ENCODE measurements at regions not wholly inside any gene's neighbourhood (a gene's known extent, or its start where the extent isn't known, plus 50 kb on each side); places are given as distances from the start of the nearest gene placed in this dataset.
"Not testable (repeated sequence)": the region's sequence is repeated elsewhere in the genome, so short reads cannot be mapped to it uniquely, and the experiment has no call there.

- not testable (repeated sequence) for H2AFZ ChIP-seq (ENCODE audit: low read length); H3K14ac ChIP-seq (ENCODE audit: low read length); H3K4me3 ChIP-seq (ENCODE audit: low read length in 2 of 2); H4K8ac ChIP-seq (ENCODE audit: low read depth, low read length); H3K79me1 ChIP-seq (ENCODE audit: low read depth, low read length); H3K4me1 ChIP-seq (ENCODE audit: control insufficient read depth in 2 of 2, insufficient read depth in 1 of 2, low read depth in 1 of 2, low read length in 2 of 2); H3K18ac ChIP-seq (ENCODE audit: low read length); H3K4ac ChIP-seq (ENCODE audit: low read length); H2AK5ac ChIP-seq (ENCODE audit: low read depth, low read length); H2BK12ac ChIP-seq (ENCODE audit: low read length); H3K36me3 ChIP-seq (replicated peaks in 1 of 2; ENCODE audit: control insufficient read depth in 2 of 2, insufficient read depth in 2 of 2, low read length in 2 of 2); H3K4me2 ChIP-seq (ENCODE audit: insufficient read depth, low read length, poor library complexity, severe bottlenecking); H2BK15ac ChIP-seq (ENCODE audit: low read length); H3K9ac ChIP-seq (ENCODE audit: low read depth, low read length, poor library complexity); DNase-seq (ENCODE audit: low spot score); H3K27me3 ChIP-seq (ENCODE audit: control insufficient read depth in 3 of 3, insufficient read depth in 3 of 3, low read depth in 1 of 3, low read length in 3 of 3); H2BK5ac ChIP-seq (ENCODE audit: low read length); H4K91ac ChIP-seq (ENCODE audit: low read depth, low read length, poor library complexity); H3K23ac ChIP-seq (ENCODE audit: low read depth, low read length, poor library complexity); H2BK120ac ChIP-seq (ENCODE audit: low read depth, low read length); H3K9me3 ChIP-seq (replicated peaks in 1 of 2; ENCODE audit: control insufficient read depth in 2 of 2, insufficient read depth in 1 of 2, low read depth in 1 of 2, low read length in 2 of 2); H3K27ac ChIP-seq (replicated peaks; ENCODE audit: low read length)
- no CpG with 5 or more reads among the region's 14 CpGs for WGBS, 2 donors (ENCODE audit: extremely low coverage in 2 of 2, insufficient read length in 2 of 2, insufficient replicate concordance in 1 of 2)
These were observed 892.6 kb downstream of the RPIA start for GRCh38 chr2:89584046-89584445.

- not testable (repeated sequence) for H3K23ac ChIP-seq (ENCODE audit: low read depth, low read length, poor library complexity); H3K79me1 ChIP-seq (ENCODE audit: low read depth, low read length); H3K27ac ChIP-seq (replicated peaks; ENCODE audit: low read length); H2AFZ ChIP-seq (ENCODE audit: low read length); H3K9ac ChIP-seq (ENCODE audit: low read depth, low read length, poor library complexity); H3K4ac ChIP-seq (ENCODE audit: low read length); H3K9me3 ChIP-seq (replicated peaks in 1 of 2; ENCODE audit: control insufficient read depth in 2 of 2, insufficient read depth in 1 of 2, low read depth in 1 of 2, low read length in 2 of 2); H3K18ac ChIP-seq (ENCODE audit: low read length); H2AK5ac ChIP-seq (ENCODE audit: low read depth, low read length); H3K4me1 ChIP-seq (ENCODE audit: control insufficient read depth in 2 of 2, insufficient read depth in 1 of 2, low read depth in 1 of 2, low read length in 2 of 2); H3K14ac ChIP-seq (ENCODE audit: low read length); H3K27me3 ChIP-seq (ENCODE audit: control insufficient read depth in 3 of 3, insufficient read depth in 3 of 3, low read depth in 1 of 3, low read length in 3 of 3); H2BK120ac ChIP-seq (ENCODE audit: low read depth, low read length); H4K91ac ChIP-seq (ENCODE audit: low read depth, low read length, poor library complexity); H3K36me3 ChIP-seq (replicated peaks in 1 of 2; ENCODE audit: control insufficient read depth in 2 of 2, insufficient read depth in 2 of 2, low read length in 2 of 2); H2BK12ac ChIP-seq (ENCODE audit: low read length); H4K8ac ChIP-seq (ENCODE audit: low read depth, low read length); H2BK15ac ChIP-seq (ENCODE audit: low read length); H2BK5ac ChIP-seq (ENCODE audit: low read length); DNase-seq (ENCODE audit: low spot score)
- Histone ChIP-seq H3K4me3 (ENCODE audit: low read length in 2 of 2) (peak overlapping the region in 1 of 2 donors; percentile 77), H3K4me2 (ENCODE audit: insufficient read depth, low read length, poor library complexity, severe bottlenecking) (peak overlapping the region; percentile 18)
- no CpG with 5 or more reads among the region's 21 CpGs for WGBS, 2 donors (ENCODE audit: extremely low coverage in 2 of 2, insufficient read length in 2 of 2, insufficient replicate concordance in 1 of 2)
These were observed 893.5 kb downstream of the RPIA start for GRCh38 chr2:89584868-89585557.

- H3K4me1 ChIP-seq (ENCODE audit: control insufficient read depth in 2 of 2, insufficient read depth in 1 of 2, low read depth in 1 of 2, low read length in 2 of 2); H2BK15ac ChIP-seq (ENCODE audit: low read length); H2BK5ac ChIP-seq (ENCODE audit: low read length); H3K9ac ChIP-seq (ENCODE audit: low read depth, low read length, poor library complexity); H4K8ac ChIP-seq (ENCODE audit: low read depth, low read length); H4K91ac ChIP-seq (ENCODE audit: low read depth, low read length, poor library complexity); H3K23ac ChIP-seq (ENCODE audit: low read depth, low read length, poor library complexity); H3K36me3 ChIP-seq (replicated peaks in 1 of 2; ENCODE audit: control insufficient read depth in 2 of 2, insufficient read depth in 2 of 2, low read length in 2 of 2); H3K14ac ChIP-seq (ENCODE audit: low read length); H3K18ac ChIP-seq (ENCODE audit: low read length); H3K27ac ChIP-seq (replicated peaks; ENCODE audit: low read length); H2BK12ac ChIP-seq (ENCODE audit: low read length); H2AK5ac ChIP-seq (ENCODE audit: low read depth, low read length); H2AFZ ChIP-seq (ENCODE audit: low read length); H2BK120ac ChIP-seq (ENCODE audit: low read depth, low read length); H3K27me3 ChIP-seq (ENCODE audit: control insufficient read depth in 3 of 3, insufficient read depth in 3 of 3, low read depth in 1 of 3, low read length in 3 of 3); H3K4me2 ChIP-seq (ENCODE audit: insufficient read depth, low read length, poor library complexity, severe bottlenecking); H3K79me1 ChIP-seq (ENCODE audit: low read depth, low read length); H3K4ac ChIP-seq (ENCODE audit: low read length); H3K9me3 ChIP-seq (replicated peaks in 1 of 2; ENCODE audit: control insufficient read depth in 2 of 2, insufficient read depth in 1 of 2, low read depth in 1 of 2, low read length in 2 of 2): not testable (repeated sequence)
- peak; percentile 20 for DNase-seq (ENCODE audit: low spot score)
- WGBS, 2 donors (ENCODE audit: extremely low coverage in 2 of 2, insufficient read length in 2 of 2, insufficient replicate concordance in 1 of 2), result no CpG with 5 or more reads among the region's 34 CpGs
- H3K4me3 ChIP-seq (ENCODE audit: low read length in 2 of 2), result peak overlapping the region in 1 of 2 donors; percentile 76
These were observed 894.1 kb downstream of the RPIA start for GRCh38 chr2:89585558-89585920.

GRCh38 chr2:89599843-89600242, 908.4 kb downstream of the RPIA start:
- not testable (repeated sequence) for H3K27ac ChIP-seq (replicated peaks; ENCODE audit: low read length); H3K14ac ChIP-seq (ENCODE audit: low read length); H2AK5ac ChIP-seq (ENCODE audit: low read depth, low read length); H2BK5ac ChIP-seq (ENCODE audit: low read length); H2AFZ ChIP-seq (ENCODE audit: low read length); H4K91ac ChIP-seq (ENCODE audit: low read depth, low read length, poor library complexity); DNase-seq (ENCODE audit: low spot score); H3K23ac ChIP-seq (ENCODE audit: low read depth, low read length, poor library complexity); H3K4me1 ChIP-seq (ENCODE audit: control insufficient read depth in 2 of 2, insufficient read depth in 1 of 2, low read depth in 1 of 2, low read length in 2 of 2); H3K4ac ChIP-seq (ENCODE audit: low read length); H3K4me3 ChIP-seq (ENCODE audit: low read length in 2 of 2); H3K9ac ChIP-seq (ENCODE audit: low read depth, low read length, poor library complexity); H3K36me3 ChIP-seq (replicated peaks in 1 of 2; ENCODE audit: control insufficient read depth in 2 of 2, insufficient read depth in 2 of 2, low read length in 2 of 2); H3K18ac ChIP-seq (ENCODE audit: low read length); H2BK12ac ChIP-seq (ENCODE audit: low read length); H2BK120ac ChIP-seq (ENCODE audit: low read depth, low read length); H3K27me3 ChIP-seq (ENCODE audit: control insufficient read depth in 3 of 3, insufficient read depth in 3 of 3, low read depth in 1 of 3, low read length in 3 of 3); H3K79me1 ChIP-seq (ENCODE audit: low read depth, low read length); H4K8ac ChIP-seq (ENCODE audit: low read depth, low read length); H3K9me3 ChIP-seq (replicated peaks in 1 of 2; ENCODE audit: control insufficient read depth in 2 of 2, insufficient read depth in 1 of 2, low read depth in 1 of 2, low read length in 2 of 2); H3K4me2 ChIP-seq (ENCODE audit: insufficient read depth, low read length, poor library complexity, severe bottlenecking); H2BK15ac ChIP-seq (ENCODE audit: low read length)
- no CpG with 5 or more reads among the region's 4 CpGs for WGBS, 2 donors (ENCODE audit: extremely low coverage in 2 of 2, insufficient read length in 2 of 2, insufficient replicate concordance in 1 of 2)

Measured in neuronal stem cell (in vitro differentiated cells).